ENCODE measurements at regions not wholly inside any gene's neighbourhood (a gene's known extent, or its start where the extent isn't known, plus 50 kb on each side); places are given as distances from the start of the nearest gene placed in this dataset.

- 100% methylated on average over 4 of the region's 4 CpGs for WGBS (ENCODE audit: insufficient coverage)
- Histone ChIP-seq H3K36me3 (ENCODE audit: control insufficient read depth in 4 of 4, insufficient read depth in 4 of 4, low read length in 3 of 4) (no peaks in the 10 kb centered on the region), H3K9me3 (ENCODE audit: control extremely low read depth in 1 of 5, control insufficient read depth in 4 of 5, insufficient read depth in 2 of 5, low read depth in 1 of 5, low read length in 4 of 5) (no peaks in the 10 kb centered on the region), H3K4me1 (ENCODE audit: control extremely low read depth in 1 of 4, control insufficient read depth in 4 of 4, insufficient read depth in 4 of 4, low read length in 3 of 4) (no peaks in the 10 kb centered on the region), H3K4me3 (ENCODE audit: control insufficient read depth in 1 of 7, extremely low read depth in 1 of 7, insufficient read depth in 4 of 7, low read depth in 2 of 7, low read length in 6 of 7) (no peak overlapping the region), H3K27ac (ENCODE audit: insufficient read depth in 1 of 2, low read depth in 1 of 2, low read length in 2 of 2, poor library complexity in 1 of 2, severe bottlenecking in 2 of 2) (no peak overlapping the region), H3K27me3 (replicated peaks in 2 of 5; ENCODE audit: control insufficient read depth in 4 of 5, insufficient read depth in 5 of 5, low read length in 4 of 5) (peaks cover 0 to 2% (median 0%) of the 10 kb centered on the region in 5 experiments)
- DNase-seq, result no peak
- ChIA-PET POLR2A (no interaction called here), CTCF (interaction anchor here (1.4 kb wide), 1 partner anchor 20 kb away, joined by 3 read pairs; no protein-coding TSS in a partner anchor)
Observed at GRCh38 chr12:58532855-58533608, 387.3 kb downstream of the LRIG3 start.

GRCh38 chr12:58533652-58534051 lies 386.7 kb downstream of the LRIG3 start:
- H3K4me1 ChIP-seq (ENCODE audit: control extremely low read depth in 1 of 4, control insufficient read depth in 4 of 4, insufficient read depth in 4 of 4, low read length in 3 of 4), result no peaks in the 10 kb centered on the region
- ChIA-PET POLR2A (no interaction called here), CTCF (interaction anchor here (1.4 kb wide), 1 partner anchor 19 kb away, joined by 3 read pairs; no protein-coding TSS in a partner anchor)
- H3K9me3 ChIP-seq (ENCODE audit: control extremely low read depth in 1 of 5, control insufficient read depth in 4 of 5, insufficient read depth in 2 of 5, low read depth in 1 of 5, low read length in 4 of 5), result no peaks in the 10 kb centered on the region
- H3K36me3 ChIP-seq (ENCODE audit: control insufficient read depth in 4 of 4, insufficient read depth in 4 of 4, low read length in 3 of 4), result no peaks in the 10 kb centered on the region
- no peak overlapping the region for H3K4me3 ChIP-seq (ENCODE audit: control insufficient read depth in 1 of 7, extremely low read depth in 1 of 7, insufficient read depth in 4 of 7, low read depth in 2 of 7, low read length in 6 of 7)
- H3K27me3 ChIP-seq (replicated peaks in 2 of 5; ENCODE audit: control insufficient read depth in 4 of 5, insufficient read depth in 5 of 5, low read length in 4 of 5), result peaks cover 0 to 3% (median 0%) of the 10 kb centered on the region in 5 experiments
- DNase-seq, result no peak
- 93% methylated on average over 1 of the region's 1 CpG for WGBS (ENCODE audit: insufficient coverage)
- no peak overlapping the region for H3K27ac ChIP-seq (ENCODE audit: insufficient read depth in 1 of 2, low read depth in 1 of 2, low read length in 2 of 2, poor library complexity in 1 of 2, severe bottlenecking in 2 of 2)

GRCh38 chr12:58537278-58537677 lies 383.0 kb downstream of the LRIG3 start:
- Histone ChIP-seq H3K36me3 (ENCODE audit: control insufficient read depth in 4 of 4, insufficient read depth in 4 of 4, low read length in 3 of 4) (no peaks in the 10 kb centered on the region), H3K4me1 (ENCODE audit: control extremely low read depth in 1 of 4, control insufficient read depth in 4 of 4, insufficient read depth in 4 of 4, low read length in 3 of 4) (no peaks in the 10 kb centered on the region), H3K27ac (ENCODE audit: insufficient read depth in 1 of 2, low read depth in 1 of 2, low read length in 2 of 2, poor library complexity in 1 of 2, severe bottlenecking in 2 of 2) (no peak overlapping the region), H3K27me3 (replicated peaks in 2 of 5; ENCODE audit: control insufficient read depth in 4 of 5, insufficient read depth in 5 of 5, low read length in 4 of 5) (peaks cover 0 to 5% (median 0%) of the 10 kb centered on the region in 5 experiments), H3K9me3 (ENCODE audit: control extremely low read depth in 1 of 5, control insufficient read depth in 4 of 5, insufficient read depth in 2 of 5, low read depth in 1 of 5, low read length in 4 of 5) (no peaks in the 10 kb centered on the region), H3K4me3 (ENCODE audit: control insufficient read depth in 1 of 7, extremely low read depth in 1 of 7, insufficient read depth in 4 of 7, low read depth in 2 of 7, low read length in 6 of 7) (no peak overlapping the region)
- CTCF ChIA-PET, result no interaction called here
- POLR2A ChIA-PET, result no interaction called here
- WGBS (ENCODE audit: insufficient coverage), result 93% methylated on average over 3 of the region's 5 CpGs
- no peak for DNase-seq

- POLR2A ChIA-PET, result no interaction called here
- Histone ChIP-seq H3K4me3 (ENCODE audit: control insufficient read depth in 1 of 7, extremely low read depth in 1 of 7, insufficient read depth in 4 of 7, low read depth in 2 of 7, low read length in 6 of 7) (no peak overlapping the region), H3K4me1 (ENCODE audit: control extremely low read depth in 1 of 4, control insufficient read depth in 4 of 4, insufficient read depth in 4 of 4, low read length in 3 of 4) (no peaks in the 10 kb centered on the region), H3K36me3 (ENCODE audit: control insufficient read depth in 4 of 4, insufficient read depth in 4 of 4, low read length in 3 of 4) (no peaks in the 10 kb centered on the region), H3K27me3 (replicated peaks in 2 of 5; ENCODE audit: control insufficient read depth in 4 of 5, insufficient read depth in 5 of 5, low read length in 4 of 5) (peaks cover 0 to 5% (median 0%) of the 10 kb centered on the region in 5 experiments), H3K27ac (ENCODE audit: insufficient read depth in 1 of 2, low read depth in 1 of 2, low read length in 2 of 2, poor library complexity in 1 of 2, severe bottlenecking in 2 of 2) (no peak overlapping the region), H3K9me3 (ENCODE audit: control extremely low read depth in 1 of 5, control insufficient read depth in 4 of 5, insufficient read depth in 2 of 5, low read depth in 1 of 5, low read length in 4 of 5) (no peaks in the 10 kb centered on the region)
- CTCF ChIA-PET, result interaction anchor here (0.9 to 2.7 kb wide), 3 partner anchors 12 to 1460 kb away, joined by 3 to 6 read pairs (median 3); no protein-coding TSS in a partner anchor
- WGBS (ENCODE audit: insufficient coverage), result 96% methylated on average over 3 of the region's 4 CpGs
- no peak for DNase-seq
Observed at GRCh38 chr12:58539295-58539694, 381.0 kb downstream of the LRIG3 start.

GRCh38 chr12:58540480-58541299 lies 379.6 kb downstream of the LRIG3 start:
- CTCF ChIA-PET, result interaction anchor here (1.6 to 2.7 kb wide), 3 partner anchors 9 to 610 kb away, joined by 5 to 8 read pairs (median 6); no protein-coding TSS in a partner anchor
- DNase-seq, result peak; percentile 17 to 67 (median 62)
- H3K4me1 ChIP-seq (ENCODE audit: control extremely low read depth in 1 of 4, control insufficient read depth in 4 of 4, insufficient read depth in 4 of 4, low read length in 3 of 4), result no peaks in the 10 kb centered on the region
- H3K4me3 ChIP-seq (ENCODE audit: control insufficient read depth in 1 of 7, extremely low read depth in 1 of 7, insufficient read depth in 4 of 7, low read depth in 2 of 7, low read length in 6 of 7), result no peak overlapping the region
- POLR2A ChIA-PET, result interaction anchor here (0.5 kb wide), 1 partner anchor 840 kb away, joined by 3 read pairs; no protein-coding TSS in a partner anchor
- 36% methylated on average over 7 of the region's 8 CpGs for WGBS (ENCODE audit: insufficient coverage)
- peaks cover 0 to 5% (median 0%) of the 10 kb centered on the region in 5 experiments for H3K27me3 ChIP-seq (replicated peaks in 2 of 5; ENCODE audit: control insufficient read depth in 4 of 5, insufficient read depth in 5 of 5, low read length in 4 of 5)
- H3K27ac ChIP-seq (ENCODE audit: insufficient read depth in 1 of 2, low read depth in 1 of 2, low read length in 2 of 2, poor library complexity in 1 of 2, severe bottlenecking in 2 of 2), result no peak overlapping the region
- no peaks in the 10 kb centered on the region for H3K36me3 ChIP-seq (ENCODE audit: control insufficient read depth in 4 of 4, insufficient read depth in 4 of 4, low read length in 3 of 4)
- no peaks in the 10 kb centered on the region for H3K9me3 ChIP-seq (ENCODE audit: control extremely low read depth in 1 of 5, control insufficient read depth in 4 of 5, insufficient read depth in 2 of 5, low read depth in 1 of 5, low read length in 4 of 5)

GRCh38 chr12:58541300-58541690 lies 379.0 kb downstream of the LRIG3 start:
- CTCF ChIA-PET, result interaction anchor here (1.6 to 2.7 kb wide), 3 partner anchors 8 to 610 kb away, joined by 5 to 8 read pairs (median 6); no protein-coding TSS in a partner anchor
- POLR2A ChIA-PET, result interaction anchor here (0.5 kb wide), 1 partner anchor 839 kb away, joined by 3 read pairs; no protein-coding TSS in a partner anchor
- Histone ChIP-seq H3K4me3 (ENCODE audit: control insufficient read depth in 1 of 7, extremely low read depth in 1 of 7, insufficient read depth in 4 of 7, low read depth in 2 of 7, low read length in 6 of 7) (no peak overlapping the region), H3K9me3 (ENCODE audit: control extremely low read depth in 1 of 5, control insufficient read depth in 4 of 5, insufficient read depth in 2 of 5, low read depth in 1 of 5, low read length in 4 of 5) (no peaks in the 10 kb centered on the region), H3K27ac (ENCODE audit: insufficient read depth in 1 of 2, low read depth in 1 of 2, low read length in 2 of 2, poor library complexity in 1 of 2, severe bottlenecking in 2 of 2) (no peak overlapping the region), H3K27me3 (replicated peaks in 2 of 5; ENCODE audit: control insufficient read depth in 4 of 5, insufficient read depth in 5 of 5, low read length in 4 of 5) (peaks cover 0 to 5% (median 0%) of the 10 kb centered on the region in 5 experiments), H3K4me1 (ENCODE audit: control extremely low read depth in 1 of 4, control insufficient read depth in 4 of 4, insufficient read depth in 4 of 4, low read length in 3 of 4) (no peaks in the 10 kb centered on the region), H3K36me3 (ENCODE audit: control insufficient read depth in 4 of 4, insufficient read depth in 4 of 4, low read length in 3 of 4) (no peaks in the 10 kb centered on the region)
- DNase-seq, result no peak
- 100% methylated on average over 2 of the region's 3 CpGs for WGBS (ENCODE audit: insufficient coverage)
